H1 (cell line): ENCODE measurements at regions not wholly inside any gene's neighbourhood (a gene's known extent, or its start where the extent isn't known, plus 50 kb on each side); places are given as distances from the start of the nearest gene placed in this dataset.

Experiments
- CTCF ChIA-PET: fragments of 300-600 bp; sonication (Branson Sonifier 250); formaldehyde crosslinking; loops from one replicate; lab custom pipeline; 2021; ENCODE audit not compliant: partially characterized antibody; lab: Charles Lee
- POLR2A ChIA-PET: fragments of 300-600 bp; sonication (Branson Sonifier 250); formaldehyde crosslinking; loops from one replicate; lab custom pipeline; 2021; ENCODE audit warnings: inconsistent platforms; ENCODE audit not compliant: partially characterized antibody; lab: Charles Lee
- DNase-seq, 2 experiments: peaks; one replicate each; pipeline versions ENCODE4 v3.0.0 to v3.0.0-alpha.2; 2010 to 2022; ENCODE audit warnings: low spot score in 2 of 2, low read depth in 1 of 2, mixed read lengths in 1 of 2
- FAIRE-seq: peaks from 2 replicates; lab custom pipeline; 2011; peaks lifted over from hg19 to GRCh38; lab: Jason Lieb, UNC
- H2AFZ ChIP-seq: 2 replicates; pipeline ENCODE4 v1.8.1; 2012; ENCODE audit warnings: low read length, inconsistent platforms
- H2AK5ac ChIP-seq: 2 replicates; pipeline ENCODE4 v1.6.1; 2013; ENCODE audit warnings: low read depth, low read length
- H2BK120ac ChIP-seq: replicated peaks from 2 replicates; pipeline ENCODE3; 2013; ENCODE audit warnings: low read depth, low read length, inconsistent platforms
- H2BK12ac ChIP-seq: 2 replicates; pipeline ENCODE4 v1.6.1; 2013; ENCODE audit warnings: low read depth, low read length
- H2BK15ac ChIP-seq: 2 replicates; pipeline ENCODE4 v1.6.1; 2013; ENCODE audit warnings: low read length
- H2BK20ac ChIP-seq: 2 replicates; pipeline ENCODE4 v1.6.1; 2013; ENCODE audit warnings: low read length
- H2BK5ac ChIP-seq: 2 replicates; pipeline ENCODE4 v1.6.1; 2013; ENCODE audit warnings: low read depth, low read length
- H3K14ac ChIP-seq: 2 replicates; pipeline ENCODE4 v1.6.1; 2013; ENCODE audit warnings: inconsistent platforms; ENCODE audit not compliant: insufficient read length
- H3K18ac ChIP-seq: 2 replicates; pipeline ENCODE4 v1.6.1; 2013; ENCODE audit warnings: low read length; ENCODE audit errors: extremely low read depth
- H3K23ac ChIP-seq: 2 replicates; pipeline ENCODE4 v1.6.1; 2013; ENCODE audit warnings: inconsistent platforms; ENCODE audit not compliant: insufficient read length
- H3K23me2 ChIP-seq: 2 replicates; pipeline ENCODE4 v1.6.1; 2013; ENCODE audit warnings: low read depth, low read length
- H3K27ac ChIP-seq: 2 replicates; pipeline ENCODE4 v1.6.1; 2011; ENCODE audit warnings: low read depth, low read length, inconsistent platforms
- H3K27me3 ChIP-seq, 4 experiments: replicated peaks in 1 of 4; 1 replicate in 1 of 4; 2 replicates in 3 of 4; pipeline versions ENCODE4 v1.6.1 to v1.8.1; 2011 to 2013; ENCODE audit warnings: low read length in 3 of 4, mild to moderate bottlenecking in 3 of 4, inconsistent platforms in 2 of 4, mixed read lengths in 2 of 4, moderate library complexity in 1 of 4; ENCODE audit not compliant: control insufficient read depth in 3 of 4, insufficient read depth in 3 of 4; ENCODE audit errors: extremely low read depth in 1 of 4
- H3K36me3 ChIP-seq, 4 experiments: 2 replicates each; pipeline versions ENCODE4 v1.6.1 to v1.8.1; 2011 to 2013; ENCODE audit warnings: mild to moderate bottlenecking in 4 of 4, low read length in 3 of 4, moderate library complexity in 2 of 4, control low read depth in 1 of 4, inconsistent platforms in 1 of 4; ENCODE audit not compliant: insufficient read depth in 4 of 4, control insufficient read depth in 2 of 4
- H3K4ac ChIP-seq: replicated peaks from 2 replicates; pipeline ENCODE3; 2013; ENCODE audit warnings: low read length, low read depth, mixed read lengths, inconsistent platforms; ENCODE audit not compliant: insufficient read length
- H3K4me1 ChIP-seq, 4 experiments: replicated peaks in 1 of 4; 1 replicate in 1 of 4; 2 replicates in 3 of 4; pipeline versions ENCODE4 v1.6.1 to v1.8.1; 2011 to 2013; ENCODE audit warnings: low read length in 3 of 4, inconsistent platforms in 2 of 4, mixed read lengths in 1 of 4; ENCODE audit not compliant: insufficient read depth in 4 of 4, control insufficient read depth in 3 of 4
- H3K4me2 ChIP-seq, 2 experiments: 2 replicates each; pipeline versions ENCODE4 v1.6.1 to v1.8.1; 2011 to 2013; ENCODE audit warnings: low read depth in 2 of 2, low read length in 2 of 2, control low read depth in 1 of 2, inconsistent platforms in 1 of 2, mild to moderate bottlenecking in 1 of 2; ENCODE audit not compliant: insufficient read depth in 1 of 2
- H3K4me3 ChIP-seq, 4 experiments: fragments of 200-600, 300-600 bp in 1 of 4; sonication (generic), shearing (Covaris generic), sonication (Bioruptor Twin) in 1 of 4; 2 replicates each; pipeline versions ENCODE4 v1.5.1 to v1.8.1; 2011 to 2016; ENCODE audit warnings: low read length in 4 of 4, low read depth in 3 of 4, control low read depth in 2 of 4, inconsistent platforms in 2 of 4, mild to moderate bottlenecking in 2 of 4, mixed read lengths in 1 of 4, moderate library complexity in 1 of 4; ENCODE audit not compliant: insufficient read depth in 2 of 4; ENCODE audit errors: extremely low read depth in 1 of 4
- H3K56ac ChIP-seq: replicated peaks from 2 replicates; pipeline ENCODE3; 2013; ENCODE audit warnings: low read depth, mild to moderate bottlenecking, mixed read lengths, low read length, inconsistent platforms; ENCODE audit not compliant: insufficient read length
- H3K79me1 ChIP-seq: 2 replicates; pipeline ENCODE4 v1.6.1; 2013; ENCODE audit warnings: low read depth, low read length, control low read depth
- H3K79me2 ChIP-seq, 2 experiments: 2 replicates each; pipeline versions ENCODE4 v1.6.1 to v1.8.1; 2012 to 2013; ENCODE audit warnings: low read length in 2 of 2, mild to moderate bottlenecking in 2 of 2, inconsistent platforms in 1 of 2; ENCODE audit not compliant: insufficient read depth in 2 of 2, control insufficient read depth in 1 of 2
- H3K9ac ChIP-seq, 4 experiments: replicated peaks in 1 of 4; 1 replicate in 1 of 4; 2 replicates in 3 of 4; pipeline versions ENCODE4 v1.6.1 to v1.8.1; 2011 to 2013; ENCODE audit warnings: low read depth in 3 of 4, low read length in 3 of 4, control low read depth in 2 of 4, mild to moderate bottlenecking in 2 of 4, moderate library complexity in 2 of 4, inconsistent platforms in 1 of 4; ENCODE audit errors: extremely low read depth in 1 of 4
- H3K9me3 ChIP-seq, 2 experiments: 2 replicates each; pipeline versions ENCODE4 v1.6.1 to v1.8.1; 2012 to 2013; ENCODE audit warnings: mild to moderate bottlenecking in 2 of 2, moderate library complexity in 2 of 2, control low read depth in 1 of 2, inconsistent platforms in 1 of 2, low read depth in 1 of 2, low read length in 1 of 2, mixed read lengths in 1 of 2; ENCODE audit not compliant: insufficient read depth in 2 of 2
- H4K20me1 ChIP-seq, 2 experiments: replicated peaks in 1 of 2; 2 replicates each; pipeline versions ENCODE3 to v1.8.1; 2011 to 2013; ENCODE audit warnings: inconsistent platforms in 2 of 2, low read length in 2 of 2, mild to moderate bottlenecking in 1 of 2; ENCODE audit not compliant: insufficient read depth in 2 of 2, control insufficient read depth in 1 of 2
- H4K5ac ChIP-seq: 2 replicates; pipeline ENCODE4 v1.6.1; 2013; ENCODE audit warnings: low read length, low read depth, mixed read lengths, inconsistent platforms; ENCODE audit not compliant: insufficient read length
- H4K8ac ChIP-seq: 2 replicates; pipeline ENCODE4 v1.8.0; 2013; ENCODE audit warnings: mild to moderate bottlenecking, moderate library complexity, low read length, inconsistent platforms; ENCODE audit not compliant: insufficient read depth; ENCODE audit errors: extremely low read depth
- H4K91ac ChIP-seq: replicated peaks from 2 replicates; pipeline ENCODE3; 2013; ENCODE audit warnings: low read length, mixed read lengths, inconsistent platforms; ENCODE audit not compliant: insufficient read length
- MAFK ChIP-seq: IDR thresholded peaks from 2 replicates; pipeline ENCODE4 v1.6.1; 2012; ENCODE audit warnings: low read depth, mild to moderate bottlenecking, improper control_type of control experiment, low read length
- RAD21 ChIP-seq, 2 experiments: IDR thresholded peaks in 1 of 2; conservative IDR thresholded peaks in 1 of 2; 2 replicates each; pipeline ENCODE4 v1.6.1; 2011; ENCODE audit warnings: low read depth in 2 of 2, low read length in 2 of 2, improper control_type of control experiment in 1 of 2, inconsistent platforms in 1 of 2, mild to moderate bottlenecking in 1 of 2, moderate library complexity in 1 of 2
- WGBS, 2 experiments: shearing (Covaris generic) in 1 of 2; methylation state at CpG; one replicate each; pipeline versions ENCODE4 v1.1.6 to v1.1.7; 2013 to 2015; ENCODE audit warnings: low lambda C conversion rate in 2 of 2, mixed read lengths in 2 of 2, inconsistent platforms in 1 of 2, low coverage in 1 of 2, missing lambda C conversion rate in 1 of 2; ENCODE audit not compliant: insufficient replicate concordance in 2 of 2, insufficient coverage in 1 of 2, insufficient read length in 1 of 2; ENCODE audit errors: extremely low coverage in 1 of 2, missing lambda C conversion rate in 1 of 2; 5-methylcytosine and 5-hydroxymethylcytosine counted together

DNA sequence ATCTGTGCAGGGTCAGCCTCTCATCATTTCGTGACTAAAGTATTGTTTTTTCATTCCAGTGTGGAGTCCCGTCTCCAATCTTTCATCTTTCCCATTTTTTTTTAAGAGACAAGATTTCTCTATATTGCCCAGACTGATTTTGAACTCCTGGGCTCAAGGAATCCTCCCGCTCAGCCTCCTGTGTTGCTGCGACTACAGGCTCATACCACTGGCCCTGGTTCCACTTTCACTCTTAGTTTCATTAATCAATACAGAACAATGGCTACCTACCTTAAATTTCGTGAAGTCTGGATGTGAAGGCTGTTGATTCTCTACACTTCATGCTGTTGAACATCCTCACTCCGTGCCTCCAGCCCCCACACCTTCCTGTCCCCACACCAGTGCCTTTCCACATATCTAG, 97.7 kb upstream of the GREM2 start:
- POLR2A ChIA-PET, result no interaction called here
- 67% methylated on average over 6 of the region's 6 CpGs; no CpG with 5 or more reads in 1 of the 2 experiments for WGBS, 2 experiments
- no peak overlapping the region for H2BK15ac ChIP-seq
- H3K23me2 ChIP-seq, result no peaks in the 10 kb centered on the region
- H4K5ac ChIP-seq, result no peak overlapping the region
- no peak overlapping the region for H2BK5ac ChIP-seq
- H3K18ac ChIP-seq, result no peak overlapping the region
- H2BK20ac ChIP-seq, result no peak overlapping the region
- H3K4me3 ChIP-seq, result no peak overlapping the region
- no peaks in the 10 kb centered on the region for H3K27me3 ChIP-seq
- H3K4me1 ChIP-seq, result no peaks in the 10 kb centered on the region
- no peak overlapping the region for H3K27ac ChIP-seq
- H4K91ac ChIP-seq, result no peak overlapping the region
- no peak overlapping the region for H4K8ac ChIP-seq
- H3K4ac ChIP-seq, result no peak overlapping the region
- H3K23ac ChIP-seq, result no peak overlapping the region
- CTCF ChIA-PET, result interaction anchor here (1.0 kb wide), 1 partner anchor 18 kb away, joined by 4 read pairs; no protein-coding TSS in a partner anchor
- H2AFZ ChIP-seq, result no peak overlapping the region
- H3K4me2 ChIP-seq, result no peak overlapping the region
- DNase-seq, result no peak
- no peaks in the 10 kb centered on the region for H3K9me3 ChIP-seq
- H2AK5ac ChIP-seq, result no peak overlapping the region
- H2BK120ac ChIP-seq, result no peak overlapping the region
- no peak for FAIRE-seq
- H2BK12ac ChIP-seq, result no peak overlapping the region
- H3K79me1 ChIP-seq, result no peaks in the 10 kb centered on the region
- no peaks in the 10 kb centered on the region for H4K20me1 ChIP-seq
- no peak overlapping the region for H3K56ac ChIP-seq
- H3K79me2 ChIP-seq, result no peaks in the 10 kb centered on the region
- H3K9ac ChIP-seq, result no peak overlapping the region
- no peak overlapping the region for H3K14ac ChIP-seq
- no peaks in the 10 kb centered on the region for H3K36me3 ChIP-seq
- TF ChIP-seq MAFK (no peak), RAD21 (IDR thresholded peaks at IDR 0.05 in 1 of 2, conservative IDR thresholded peaks at IDR 0.05 in 1 of 2; ENCODE audit: low read depth in 2 of 2, low read length in 2 of 2) (no peak)
